HG03196 (cell line): ENCODE measurements at regions not wholly inside any gene's neighbourhood (a gene's known extent, or its start where the extent isn't known, plus 50 kb on each side); places are given as distances from the start of the nearest gene placed in this dataset.

Experiments
- ATAC-seq: cut with Tn5 transposase; IDR thresholded peaks from one replicate; pipeline ENCODE4 v1.9.1; 2021; ENCODE audit not compliant: unreplicated experiment

DNA sequence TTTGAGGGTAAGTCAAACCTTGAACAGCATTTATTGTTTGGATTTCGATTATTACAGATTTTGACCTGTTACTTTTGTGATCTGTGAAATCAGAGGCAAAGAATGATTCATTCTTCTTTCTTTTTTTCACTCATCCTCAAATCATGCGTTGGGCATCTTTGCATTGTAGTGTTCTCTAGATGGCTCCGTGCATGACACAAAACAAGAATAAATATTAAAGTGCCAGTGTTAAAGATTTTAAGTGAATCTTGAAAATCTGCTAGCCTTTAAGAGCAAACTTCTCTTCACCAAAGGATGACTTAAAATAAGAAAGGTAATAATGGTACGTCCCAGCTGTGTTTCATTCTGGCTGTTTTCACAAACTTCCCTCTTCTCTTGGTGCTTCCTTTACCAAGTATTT, 361.9 kb upstream of the SMARCA2 start:
- no peak for ATAC-seq

DNA sequence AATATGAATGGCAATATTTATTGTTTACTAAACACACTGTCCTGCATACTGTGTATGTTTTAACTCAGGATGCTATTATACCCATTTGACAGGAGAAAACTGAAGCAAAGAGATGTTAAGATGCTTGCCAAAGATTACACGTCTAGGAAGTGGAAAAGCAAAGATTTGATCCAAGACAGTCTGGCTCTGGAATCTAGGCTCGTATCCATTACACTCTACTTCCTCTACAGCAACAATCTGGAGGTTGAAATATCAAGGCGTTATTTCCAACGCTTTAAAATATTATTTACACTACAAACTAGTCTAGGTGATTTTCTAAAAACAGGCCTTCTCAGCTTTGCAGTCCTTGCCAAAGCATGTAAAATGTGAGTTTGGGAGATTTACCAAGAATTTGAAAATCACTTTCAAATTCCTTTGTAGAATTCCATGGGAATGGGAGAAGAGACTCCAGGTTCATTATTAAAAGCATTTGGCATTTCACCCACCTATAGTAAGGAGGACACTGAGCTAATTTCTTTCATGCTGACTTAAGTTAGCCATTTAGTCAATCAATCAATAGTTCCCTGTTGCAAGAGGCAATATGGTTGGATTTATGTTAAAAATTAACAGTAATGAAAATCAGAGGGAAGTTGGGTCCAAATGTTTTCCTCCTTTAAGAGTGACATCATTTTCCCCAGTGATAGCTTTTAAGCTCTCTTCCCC, 356.3 kb upstream of the SMARCA2 start:
- no peak for ATAC-seq

GRCh38 chr9:1659363-1659690, 355.8 kb upstream of the SMARCA2 start:
- ATAC-seq: no peak

- no peak for ATAC-seq
Measured at GRCh38 chr9:1668441-1668840, 346.7 kb upstream of the SMARCA2 start.

DNA sequence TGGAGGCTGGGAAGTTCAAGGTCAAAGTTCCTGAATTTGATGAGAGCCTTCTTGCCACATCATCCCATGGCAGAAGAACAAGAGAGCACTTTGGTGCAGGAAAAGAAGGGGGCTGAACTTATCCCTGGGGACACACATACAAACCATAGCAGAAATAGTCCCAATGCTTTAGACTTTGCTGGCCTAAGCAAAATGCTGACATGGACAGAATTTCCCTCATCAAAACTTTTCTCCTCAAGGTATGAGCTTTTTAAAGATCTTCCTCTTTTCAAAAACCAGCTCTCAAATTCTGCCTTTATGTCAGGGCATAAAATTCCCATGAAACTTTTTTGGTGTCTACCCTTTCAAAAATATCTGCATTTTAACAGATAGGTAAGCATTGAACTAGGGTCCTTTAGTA, 341.8 kb upstream of the SMARCA2 start:
- no peak for ATAC-seq

DNA sequence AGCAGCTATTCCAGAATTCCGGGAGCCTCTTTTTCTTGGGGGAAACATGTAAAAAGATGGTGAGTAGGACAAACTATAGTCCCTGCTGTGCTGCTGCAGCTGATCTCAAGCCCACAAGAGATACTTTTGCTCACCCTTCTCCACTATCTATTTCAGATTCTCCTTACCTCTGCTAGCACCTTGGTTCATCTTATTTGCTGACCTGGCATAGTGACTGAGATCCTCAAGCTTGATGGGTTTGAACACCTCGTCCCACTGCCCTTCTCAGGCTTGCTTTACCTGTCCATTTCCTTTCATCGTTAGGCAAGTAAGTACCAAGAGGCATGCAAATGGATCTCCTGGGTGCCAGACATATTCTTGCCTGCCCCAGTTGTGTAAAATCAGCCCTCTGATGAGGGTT, 338.4 kb upstream of the SMARCA2 start:
- ATAC-seq: no peak

- ATAC-seq: no peak
Measured at GRCh38 chr9:1683951-1684350, 331.2 kb upstream of the SMARCA2 start.

DNA sequence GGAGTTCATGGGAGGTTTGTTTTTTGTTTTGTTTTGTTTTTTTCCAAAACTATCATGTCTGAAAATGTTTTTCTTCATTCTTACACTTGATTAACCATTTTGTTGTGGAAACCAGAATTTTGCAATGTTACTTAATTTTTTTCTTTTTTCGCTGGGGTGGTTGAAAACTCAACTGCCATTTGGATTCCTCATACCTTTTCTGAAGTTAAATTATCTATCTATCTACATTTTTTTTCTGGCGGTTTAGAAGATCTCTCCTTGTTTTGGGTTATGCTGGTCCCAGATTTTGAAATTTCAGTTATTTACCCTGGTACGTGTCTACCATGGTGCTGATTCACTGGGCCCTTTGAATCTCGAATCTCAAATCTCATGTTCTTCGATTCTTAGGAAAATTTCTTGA, 316.2 kb upstream of the SMARCA2 start:
- ATAC-seq: no peak

- ATAC-seq: no peak
Measured at GRCh38 chr9:1701113-1701512, 314.0 kb upstream of the SMARCA2 start.

GRCh38 chr9:1702701-1703100, 312.4 kb upstream of the SMARCA2 start:
- no peak for ATAC-seq

GRCh38 chr9:1707291-1707690, 307.9 kb upstream of the SMARCA2 start:
- no peak for ATAC-seq

DNA sequence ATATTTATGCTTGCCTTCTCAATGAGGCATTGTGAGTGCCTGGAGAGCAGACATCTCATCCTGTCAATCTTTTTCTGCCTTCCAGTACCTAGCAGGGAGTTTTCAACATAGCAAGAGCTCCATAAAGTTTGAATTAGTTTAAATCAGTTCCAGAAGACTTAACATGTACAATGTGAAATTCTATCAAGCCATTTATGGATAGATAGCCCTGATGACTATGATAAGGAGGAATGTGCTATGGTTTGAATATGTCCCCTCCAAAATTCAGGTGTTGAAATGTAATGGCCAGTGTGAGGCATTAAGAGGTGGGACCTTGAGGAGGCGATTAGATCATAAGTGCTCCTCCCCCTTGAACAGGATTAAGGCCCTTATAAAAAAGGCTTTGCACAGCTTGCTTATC, 306.9 kb upstream of the SMARCA2 start:
- no peak for ATAC-seq

GRCh38 chr9:1709347-1709746, 305.8 kb upstream of the SMARCA2 start:
- no peak for ATAC-seq

DNA sequence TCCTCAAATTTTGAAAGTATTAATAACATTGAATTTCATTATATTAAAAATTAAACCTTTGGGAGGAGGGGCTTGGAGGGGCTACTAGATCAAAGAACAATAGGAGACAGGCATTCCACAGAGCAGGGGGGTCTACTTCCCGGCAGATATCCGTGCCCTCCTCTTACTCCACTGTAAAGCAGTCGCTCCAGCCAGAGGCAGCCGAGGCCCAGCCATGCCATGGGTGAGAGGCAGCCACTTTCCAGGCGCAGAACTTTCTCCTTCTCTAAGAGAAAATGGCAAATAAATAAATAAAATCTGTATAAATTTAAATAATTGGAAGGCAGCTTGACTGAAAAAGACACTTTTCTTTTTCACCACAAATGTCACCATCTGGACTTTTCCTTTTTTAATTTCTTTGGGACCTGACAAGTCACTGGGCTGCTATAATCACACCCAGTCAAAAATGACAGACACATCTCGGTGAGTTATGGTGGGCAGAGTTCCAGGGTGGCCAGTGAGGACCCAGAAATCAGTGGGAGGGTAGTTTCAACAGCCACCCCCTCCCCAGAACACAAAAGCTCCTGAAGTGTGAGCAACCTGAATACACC, 302.2 kb upstream of the SMARCA2 start:
- no peak for ATAC-seq

- no peak for ATAC-seq
Measured at GRCh38 chr9:1713841-1714240, 301.3 kb upstream of the SMARCA2 start.

- ATAC-seq: no peak
Measured at GRCh38 chr9:1717882-1718281, 297.3 kb upstream of the SMARCA2 start.

DNA sequence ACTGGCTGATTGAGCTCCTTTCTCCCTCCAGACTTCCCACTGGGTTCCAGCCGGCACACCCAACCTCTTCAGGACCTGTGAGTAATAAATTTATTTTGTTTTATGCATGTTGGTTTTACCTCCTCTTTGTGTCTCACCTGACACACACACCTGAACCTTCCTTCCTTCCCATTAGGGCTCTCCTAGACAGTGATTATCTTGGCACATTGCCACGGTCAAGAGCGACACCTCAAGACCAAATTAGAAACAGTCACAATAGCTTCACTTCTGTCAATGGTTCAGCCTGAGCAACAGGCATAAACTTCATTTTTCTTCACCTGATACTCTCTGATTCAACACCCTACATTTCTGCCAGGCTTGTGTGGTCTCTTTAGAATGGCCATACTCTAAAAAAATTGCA, 296.3 kb upstream of the SMARCA2 start:
- no peak for ATAC-seq

DNA sequence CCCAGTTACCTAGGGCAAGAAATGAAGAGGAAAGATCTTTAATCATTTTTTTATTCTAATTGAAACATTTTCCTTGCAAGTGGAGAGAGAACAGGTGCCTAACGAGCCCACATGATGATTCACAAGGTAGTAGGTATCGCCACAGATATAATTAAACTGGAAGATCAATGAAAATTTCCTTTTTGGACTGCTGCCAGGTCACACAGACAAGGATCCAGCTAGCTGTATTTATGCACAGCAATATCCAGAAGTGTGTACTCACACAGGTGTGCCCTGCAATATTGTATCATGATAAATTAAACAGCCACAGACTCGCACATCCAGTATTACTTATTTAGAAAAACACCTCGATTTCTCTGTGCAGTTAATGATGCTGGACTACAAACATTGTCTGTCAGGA, 294.0 kb upstream of the SMARCA2 start:
- no peak for ATAC-seq

GRCh38 chr9:1722404-1722803, 292.7 kb upstream of the SMARCA2 start:
- ATAC-seq: no peak

- ATAC-seq: no peak
Measured at GRCh38 chr9:1723522-1724015, 291.6 kb upstream of the SMARCA2 start.

DNA sequence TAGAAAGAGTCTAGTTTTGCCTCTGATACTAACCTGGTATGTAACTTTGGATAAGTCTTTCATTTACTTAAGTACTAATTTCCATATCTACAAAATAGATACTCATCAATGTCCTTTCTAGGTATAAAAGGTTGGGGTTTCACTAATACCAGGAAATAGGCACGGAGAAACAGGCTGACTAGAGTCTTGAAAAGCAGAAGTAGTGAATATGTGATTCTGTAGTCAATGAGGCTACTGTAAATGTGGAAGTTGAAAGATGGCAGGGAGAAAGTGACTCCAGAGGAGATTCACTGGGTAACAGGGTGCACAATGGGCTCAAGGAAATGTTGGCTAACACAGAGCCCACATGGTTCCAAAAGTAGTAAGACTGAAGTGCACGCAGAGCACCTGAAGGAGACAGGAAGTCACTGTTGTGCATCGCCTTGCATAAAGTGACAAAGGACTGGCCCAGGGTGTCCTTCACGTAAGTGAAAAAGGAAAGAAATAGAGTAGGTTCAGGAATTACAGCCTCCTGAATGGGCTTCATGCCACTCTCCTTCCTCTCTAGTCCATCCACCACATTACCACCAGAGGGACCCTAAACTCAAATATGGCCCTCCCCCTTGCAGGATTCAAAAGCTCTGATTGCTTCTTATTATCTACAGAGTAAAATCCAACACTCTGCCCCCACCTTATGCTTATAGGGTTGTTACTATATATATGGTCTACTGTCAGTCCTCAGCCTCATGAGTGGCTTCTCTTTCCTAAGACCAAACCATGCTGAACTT, 288.0 kb upstream of the SMARCA2 start:
- ATAC-seq: no peak

DNA sequence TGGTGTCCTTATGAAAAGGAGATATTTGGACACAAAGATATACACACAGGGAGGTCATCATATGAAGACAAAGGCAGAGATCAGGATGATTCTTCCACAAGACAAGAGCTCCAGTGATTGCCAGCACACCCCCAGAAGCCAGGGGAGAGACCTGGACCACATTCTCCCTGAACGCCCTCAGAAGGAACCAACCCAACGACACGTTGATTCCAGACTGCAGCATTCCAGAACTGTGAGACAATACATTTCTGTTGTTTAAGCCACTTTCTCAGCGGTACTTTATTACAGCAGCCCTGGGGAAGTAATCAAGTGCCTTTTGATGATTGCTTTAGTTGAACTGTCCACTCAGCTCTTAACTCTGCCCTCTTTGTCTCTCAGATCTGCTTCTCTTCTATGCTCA, 285.5 kb upstream of the SMARCA2 start:
- ATAC-seq: no peak
